HepG2 (cell line): ENCODE measurements at regions not wholly inside any gene's neighbourhood (a gene's known extent, or its start where the extent isn't known, plus 50 kb on each side); places are given as distances from the start of the nearest gene placed in this dataset.
"Not testable (repeated sequence)": the region's sequence is repeated elsewhere in the genome, so short reads cannot be mapped to it uniquely, and the experiment has no call there.

ENCODE experiments used
- ATAC-seq: fragments of 200-7000 bp; cut with Tn5 transposase; 3 replicates; pipeline ENCODE4 v1.9.1; 2020; ENCODE audit warnings: mild to moderate bottlenecking, moderate library complexity
- BruUV-seq: library from RNA; stranded (reverse); fragments of 400-500 nt; replicated peaks from 2 replicates; lab custom pipeline; 2021; lab: Mats Ljungman, UMichigan
- CTCF ChIA-PET: fragments of 300-600 bp; formaldehyde crosslinking; extraction: SDS; loops from one replicate; lab custom pipeline; 2021; ENCODE audit warnings: low total read pairs, inconsistent platforms, low intra/inter-chr PET ratio; lab: Yijun Ruan, JAX
- POLR2A ChIA-PET: fragments of 350-600 bp; sonication (Branson Sonifier 250); formaldehyde crosslinking; loops from one replicate; lab custom pipeline; 2020; ENCODE audit warnings: antibody characterized with exemption, inconsistent platforms; lab: Yijun Ruan, JAX
- DNase-seq: peaks from one replicate; pipeline ENCODE4 v3.0.0-alpha.2; 2015; ENCODE audit warnings: low spot score
- FAIRE-seq: peaks from 3 replicates; lab custom pipeline; 2011; peaks lifted over from hg19 to GRCh38; lab: Jason Lieb, UNC
- H2AFZ ChIP-seq: one replicate; pipeline ENCODE4 v1.6.1; 2011; ENCODE audit warnings: low read length, inconsistent platforms
- H3K27ac ChIP-seq: fragments of 300-600 bp; 3 replicates; pipeline ENCODE4 v1.8.0; 2011; ENCODE audit warnings: mixed run types, mild to moderate bottlenecking, mixed read lengths, low read length, inconsistent platforms; ENCODE audit not compliant: insufficient read depth; ENCODE audit errors: extremely low read length
- H3K27me3 ChIP-seq, 2 experiments: fragments of 200-600 bp in 1 of 2; 2 replicates in 1 of 2; 3 replicates in 1 of 2; pipeline versions ENCODE4 v1.6.0 to v1.8.0; 2011; ENCODE audit warnings: low read length in 2 of 2, mild to moderate bottlenecking in 2 of 2, moderate library complexity in 2 of 2, inconsistent platforms in 1 of 2; ENCODE audit not compliant: insufficient read depth in 2 of 2, control insufficient read depth in 1 of 2
- H3K36me3 ChIP-seq, 2 experiments: fragments of 200-600 bp in 1 of 2; replicated peaks in 1 of 2; 2 replicates in 1 of 2; 3 replicates in 1 of 2; pipeline versions ENCODE4 v1.5.1 to v1.8.0; 2011; ENCODE audit warnings: low read length in 2 of 2, inconsistent platforms in 1 of 2; ENCODE audit not compliant: insufficient read depth in 2 of 2, control insufficient read depth in 1 of 2
- H3K4me1 ChIP-seq: 2 replicates; pipeline ENCODE4 v1.5.1; 2012; ENCODE audit warnings: low read length, inconsistent platforms; ENCODE audit not compliant: insufficient read depth
- H3K4me2 ChIP-seq: 2 replicates; pipeline ENCODE4 v1.6.0; 2011; ENCODE audit warnings: low read depth, low read length, inconsistent platforms
- H3K4me3 ChIP-seq, 3 experiments: fragments of 200-600 bp in 1 of 3; sonication (generic), shearing (Covaris generic) in 1 of 3; replicated peaks in 1 of 3; 2 replicates each; pipeline ENCODE4 v1.5.1; 2011 to 2016; ENCODE audit warnings: low read length in 3 of 3, inconsistent platforms in 2 of 3, low read depth in 2 of 3, mild to moderate bottlenecking in 2 of 3, control low read depth in 1 of 3, mixed read lengths in 1 of 3; ENCODE audit not compliant: insufficient read depth in 1 of 3
- H3K79me2 ChIP-seq: one replicate; pipeline ENCODE4 v1.6.1; 2011; ENCODE audit warnings: low read length, inconsistent platforms; ENCODE audit not compliant: insufficient read depth
- H3K9ac ChIP-seq: 2 replicates; pipeline ENCODE4 v1.6.0; 2011; ENCODE audit warnings: mild to moderate bottlenecking, low read depth, low read length, inconsistent platforms; ENCODE audit not compliant: insufficient read depth
- H3K9me3 ChIP-seq: 2 replicates; pipeline ENCODE4 v1.5.1; 2012; ENCODE audit warnings: mild to moderate bottlenecking, low read length
- H4K20me1 ChIP-seq: 2 replicates; pipeline ENCODE4 v1.6.0; 2011; ENCODE audit warnings: inconsistent platforms, mild to moderate bottlenecking, low read length, moderate library complexity; ENCODE audit not compliant: insufficient read depth
- DNMT3B ChIP-seq: conservative IDR thresholded peaks from 2 replicates; pipeline ENCODE4 v1.6.1; 2016; ENCODE audit warnings: missing biosample characterization, control low read depth
- KDM4B ChIP-seq: sonication (generic); formaldehyde crosslinking; IDR thresholded peaks from 2 replicates; pipeline ENCODE4 v1.4.0; 2020; ENCODE audit warnings: missing genetic modification reagents
- MXD4 ChIP-seq: IDR thresholded peaks from 2 replicates; pipeline ENCODE4 v1.6.1; 2016; ENCODE audit warnings: mild to moderate bottlenecking, missing biosample characterization, missing genetic modification reagents
- NFYB ChIP-seq: sonication (generic); formaldehyde crosslinking; IDR thresholded peaks from 2 replicates; pipeline ENCODE4 v1.4.0; 2020; ENCODE audit warnings: missing genetic modification reagents
- PRMT3 ChIP-seq: sonication (generic); formaldehyde crosslinking; IDR thresholded peaks from 2 replicates; pipeline ENCODE4 v1.8.1; 2022; ENCODE audit warnings: low read depth, mild to moderate bottlenecking, moderate library complexity, missing genetic modification reagents, borderline replicate concordance
- RORA ChIP-seq: sonication (generic); formaldehyde crosslinking; IDR thresholded peaks from 2 replicates; pipeline ENCODE4 v1.5.0; 2020; ENCODE audit warnings: mild to moderate bottlenecking, missing genetic modification reagents, moderate library complexity
- ZNF451 ChIP-seq: sonication (generic); formaldehyde crosslinking; IDR thresholded peaks from 2 replicates; pipeline ENCODE4 v1.5.0; 2020; ENCODE audit warnings: mild to moderate bottlenecking, missing genetic modification reagents
- ZNF484 ChIP-seq: sonication (generic); formaldehyde crosslinking; IDR thresholded peaks from 2 replicates; pipeline ENCODE4 v1.5.1; 2020; ENCODE audit warnings: mild to moderate bottlenecking, low read depth, missing genetic modification reagents, borderline replicate concordance
- ZNF704 ChIP-seq: sonication (generic); formaldehyde crosslinking; IDR thresholded peaks from 2 replicates; pipeline ENCODE4 v1.8.1; 2023; ENCODE audit warnings: mild to moderate bottlenecking, inconsistent platforms, moderate library complexity, missing genetic modification reagents, borderline replicate concordance
- ZNF770 ChIP-seq: sonication (generic); formaldehyde crosslinking; IDR thresholded peaks from 2 replicates; pipeline ENCODE4 v1.5.0; 2020; ENCODE audit warnings: mild to moderate bottlenecking, missing genetic modification reagents
- ZSCAN22 ChIP-seq: sonication (generic); formaldehyde crosslinking; IDR thresholded peaks from 2 replicates; pipeline ENCODE4 v1.4.0; 2020; ENCODE audit warnings: mild to moderate bottlenecking, missing genetic modification reagents
- WGBS: methylation state at CpG from one replicate; pipeline ENCODE4 v1.1.6; 2017; ENCODE audit warnings: low lambda C conversion rate; 5-methylcytosine and 5-hydroxymethylcytosine counted together
- in situ Hi-C: cut with HindIII; loops from 2 replicates; pipeline ENCODE4 v1.10.0; 2017; ENCODE audit warnings: low pct_unique_long_range_greater_than_20kb; ENCODE audit not compliant: extremely low pct_ligation_motif_present
- intact Hi-C: fragments of 100-400 bp; cut with micrococcal nuclease; formaldehyde crosslinking; loops from one replicate; pipeline ENCODE4 v1.10.0; 2022; ENCODE audit not compliant: unreplicated experiment
- TF ChIP-seq, protein P1 (sequence below): sonication (generic); formaldehyde crosslinking; IDR thresholded peaks from 2 replicates; pipeline ENCODE4 v1.4.0; 2020; ENCODE audit warnings: missing genetic modification reagents, borderline replicate concordance

DNA sequence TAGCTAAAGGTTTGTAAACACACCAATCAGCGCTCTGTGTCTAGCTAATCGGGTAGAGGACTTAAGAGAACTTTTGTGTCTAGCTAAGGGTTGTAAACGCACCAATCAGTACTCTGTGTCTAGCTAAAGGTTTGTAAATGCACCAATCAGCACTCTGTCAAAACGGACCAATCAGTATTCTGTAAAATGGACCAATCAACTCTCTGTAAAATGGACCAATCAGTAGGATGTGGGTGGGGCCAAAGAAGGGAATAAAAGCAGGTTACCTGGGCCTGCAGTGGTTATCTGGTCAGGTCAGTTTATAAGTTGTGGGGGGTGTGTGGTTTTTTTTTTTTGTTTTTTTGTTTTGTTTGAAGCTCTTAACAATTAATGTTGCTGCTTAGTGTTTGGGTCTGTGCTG is 152.4 kb downstream of the SLC35B3 start:
- intact Hi-C loops, FAIRE-seq, H3K27me3 ChIP-seq, H3K27ac ChIP-seq, H4K20me1 ChIP-seq, CTCF ChIA-PET, H3K4me2 ChIP-seq, H3K36me3 ChIP-seq, H3K9me3 ChIP-seq, H3K4me1 ChIP-seq, H2AFZ ChIP-seq, DNase-seq, H3K4me3 ChIP-seq, in situ Hi-C loops, H3K79me2 ChIP-seq, POLR2A ChIA-PET, BruUV-seq, ATAC-seq, H3K9ac ChIP-seq: not testable (repeated sequence)
- 0 out of 2 replicates have a peak, but pooled peaks have one; percentile 15 for TF ChIP-seq NFYB (CRISPR knock-in tag)
- 30% methylated on average over 4 of the region's 4 CpGs for WGBS

DNA sequence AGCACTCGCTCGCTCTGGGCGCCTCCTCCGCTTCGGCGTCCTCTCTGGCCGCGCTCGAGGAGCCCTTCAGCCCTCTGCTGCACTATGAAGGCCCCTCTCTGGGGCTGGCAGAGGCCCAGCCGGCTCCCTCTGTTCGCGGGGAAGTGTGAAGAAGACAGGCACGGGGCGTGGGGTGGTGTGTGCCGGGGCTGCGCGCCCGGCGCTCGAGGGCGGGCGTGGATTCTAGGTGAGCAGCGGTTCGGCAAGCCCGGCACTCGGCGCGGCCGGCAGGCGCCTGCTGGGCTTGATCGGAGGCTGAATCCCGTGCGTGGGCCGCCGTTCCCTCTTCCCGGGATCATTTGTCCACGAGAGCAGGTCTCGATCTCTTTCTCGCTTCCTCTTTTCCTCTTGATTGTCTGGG is 153.0 kb downstream of the SLC35B3 start:
- no peak overlapping the region for H3K4me2 ChIP-seq
- H3K9me3 ChIP-seq, result no peaks in the 10 kb centered on the region
- BruUV-seq, result no TSS peak
- no peak overlapping the region for H2AFZ ChIP-seq
- no peak overlapping the region for H3K4me3 ChIP-seq
- no peak overlapping the region for H3K9ac ChIP-seq
- no peak for FAIRE-seq
- H3K79me2 ChIP-seq, result no peaks in the 10 kb centered on the region
- ATAC-seq, result no peak
- in situ Hi-C loops (no loop called here), intact Hi-C loops (no loop called here)
- H3K27ac ChIP-seq, result no peak overlapping the region
- ChIA-PET POLR2A (no interaction called here), CTCF (no interaction called here)
- no peaks in the 10 kb centered on the region for H3K36me3 ChIP-seq
- WGBS, result 87% methylated on average over 39 of the region's 39 CpGs
- peaks cover 2 to 3% of the 10 kb centered on the region in 2 experiments; a peak in 3 of 5 replicates for H3K27me3 ChIP-seq
- no peaks in the 10 kb centered on the region for H4K20me1 ChIP-seq
- H3K4me1 ChIP-seq, result no peaks in the 10 kb centered on the region
- DNase-seq, result no peak
- no peak for TF ChIP-seq DNMT3B
- TF ChIP-seq ZSCAN22 (CRISPR knock-in tag), result no peak
- TF ChIP-seq KDM4B (CRISPR knock-in tag), result no peak
- no peak for TF ChIP-seq PRMT3
- TF ChIP-seq RORA (CRISPR knock-in tag), result no peak
- no peak for TF ChIP-seq ZNF484 (CRISPR knock-in tag)
- TF ChIP-seq ZNF770 (CRISPR knock-in tag), result no peak
- TF ChIP-seq ZNF451 (CRISPR knock-in tag), result no peak
- TF ChIP-seq, protein P1, sequence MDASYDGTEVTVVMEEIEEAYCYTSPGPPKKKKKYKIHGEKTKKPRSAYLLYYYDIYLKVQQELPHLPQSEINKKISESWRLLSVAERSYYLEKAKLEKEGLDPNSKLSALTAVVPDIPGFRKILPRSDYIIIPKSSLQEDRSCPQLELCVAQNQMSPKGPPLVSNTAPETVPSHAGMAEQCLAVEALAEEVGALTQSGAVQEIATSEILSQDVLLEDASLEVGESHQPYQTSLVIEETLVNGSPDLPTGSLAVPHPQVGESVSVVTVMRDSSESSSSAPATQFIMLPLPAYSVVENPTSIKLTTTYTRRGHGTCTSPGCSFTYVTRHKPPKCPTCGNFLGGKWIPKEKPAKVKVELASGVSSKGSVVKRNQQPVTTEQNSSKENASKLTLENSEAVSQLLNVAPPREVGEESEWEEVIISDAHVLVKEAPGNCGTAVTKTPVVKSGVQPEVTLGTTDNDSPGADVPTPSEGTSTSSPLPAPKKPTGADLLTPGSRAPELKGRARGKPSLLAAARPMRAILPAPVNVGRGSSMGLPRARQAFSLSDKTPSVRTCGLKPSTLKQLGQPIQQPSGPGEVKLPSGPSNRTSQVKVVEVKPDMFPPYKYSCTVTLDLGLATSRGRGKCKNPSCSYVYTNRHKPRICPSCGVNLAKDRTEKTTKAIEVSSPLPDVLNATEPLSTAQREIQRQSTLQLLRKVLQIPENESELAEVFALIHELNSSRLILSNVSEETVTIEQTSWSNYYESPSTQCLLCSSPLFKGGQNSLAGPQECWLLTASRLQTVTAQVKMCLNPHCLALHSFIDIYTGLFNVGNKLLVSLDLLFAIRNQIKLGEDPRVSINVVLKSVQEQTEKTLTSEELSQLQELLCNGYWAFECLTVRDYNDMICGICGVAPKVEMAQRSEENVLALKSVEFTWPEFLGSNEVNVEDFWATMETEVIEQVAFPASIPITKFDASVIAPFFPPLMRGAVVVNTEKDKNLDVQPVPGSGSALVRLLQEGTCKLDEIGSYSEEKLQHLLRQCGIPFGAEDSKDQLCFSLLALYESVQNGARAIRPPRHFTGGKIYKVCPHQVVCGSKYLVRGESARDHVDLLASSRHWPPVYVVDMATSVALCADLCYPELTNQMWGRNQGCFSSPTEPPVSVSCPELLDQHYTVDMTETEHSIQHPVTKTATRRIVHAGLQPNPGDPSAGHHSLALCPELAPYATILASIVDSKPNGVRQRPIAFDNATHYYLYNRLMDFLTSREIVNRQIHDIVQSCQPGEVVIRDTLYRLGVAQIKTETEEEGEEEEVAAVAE (CRISPR knock-in tag), result no peak
- TF ChIP-seq ZNF704 (CRISPR knock-in tag), result no peak
- no peak for TF ChIP-seq MXD4 (CRISPR knock-in tag)
